ENCODE measurements at regions not wholly inside any gene's neighbourhood (a gene's known extent, or its start where the extent isn't known, plus 50 kb on each side); places are given as distances from the start of the nearest gene placed in this dataset.
A peak's percentile ranks its signal among the peaks of the same experiment; 100 is the strongest.

GRCh38 chr2:30041884-30042283 lies 104.9 kb upstream of the YPEL5 start:
- DNase-seq (ENCODE audit: extremely low read depth in 1 of 11, low read depth in 9 of 11, low spot score in 4 of 11): no peak

GRCh38 chr2:30046396-30046795 lies 100.4 kb upstream of the YPEL5 start:
- no peak for DNase-seq (ENCODE audit: extremely low read depth in 1 of 11, low read depth in 9 of 11, low spot score in 4 of 11)

GRCh38 chr2:30046979-30047378 lies 99.8 kb upstream of the YPEL5 start:
- no peak for DNase-seq (ENCODE audit: extremely low read depth in 1 of 11, low read depth in 9 of 11, low spot score in 4 of 11)

DNA sequence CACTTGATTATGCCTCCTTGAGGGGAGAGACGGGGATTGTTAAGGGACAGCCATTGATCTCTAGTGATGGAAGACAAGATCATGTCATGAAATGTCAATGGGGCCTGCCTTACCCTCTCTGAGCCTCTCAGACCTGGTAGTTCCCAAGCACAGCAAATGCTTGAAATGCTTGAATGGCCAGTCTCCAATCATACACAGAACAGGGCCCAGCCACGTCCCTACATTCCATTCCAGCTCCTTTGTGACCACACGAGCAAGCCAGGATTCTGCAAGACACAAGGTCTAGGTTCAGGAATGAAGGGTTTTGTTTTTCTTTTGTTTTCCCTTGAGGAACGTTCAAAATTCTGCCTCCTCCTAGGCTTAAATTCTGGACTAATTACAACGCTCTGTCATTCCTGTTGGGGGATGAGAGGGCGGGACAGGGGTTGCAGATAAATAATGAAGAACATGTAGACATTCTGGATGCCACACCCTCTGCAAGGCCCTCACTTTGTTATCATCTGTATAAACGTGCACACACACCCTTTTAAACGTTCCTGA lies 98.1 kb upstream of the YPEL5 start:
- DNase-seq (ENCODE audit: extremely low read depth in 1 of 11, low read depth in 9 of 11, low spot score in 4 of 11): no peak

GRCh38 chr2:30055548-30055947 lies 91.3 kb upstream of the YPEL5 start:
- no peak for DNase-seq (ENCODE audit: extremely low read depth in 1 of 11, low read depth in 9 of 11, low spot score in 4 of 11)

DNA sequence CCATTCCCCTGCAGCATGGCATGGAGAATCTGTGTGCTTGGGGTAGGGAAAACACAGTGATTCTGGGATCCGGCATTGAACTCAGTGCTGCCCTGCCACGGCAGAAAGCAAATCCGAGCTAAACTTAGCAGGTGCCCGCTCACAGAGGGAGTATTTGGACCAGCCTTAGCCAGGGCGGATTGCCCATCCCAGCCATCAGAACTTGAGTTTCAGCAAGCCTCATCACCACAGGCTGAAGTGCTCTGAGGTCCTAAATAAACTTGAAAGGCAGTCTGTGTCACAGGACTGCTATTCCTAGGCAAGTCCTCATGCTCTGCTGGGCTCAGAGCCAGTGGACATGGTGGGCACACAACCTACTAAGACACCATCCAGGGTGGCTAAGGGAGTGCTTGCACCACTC lies 86.2 kb upstream of the YPEL5 start:
- no peak for DNase-seq (ENCODE audit: extremely low read depth in 1 of 11, low read depth in 9 of 11, low spot score in 4 of 11)

DNA sequence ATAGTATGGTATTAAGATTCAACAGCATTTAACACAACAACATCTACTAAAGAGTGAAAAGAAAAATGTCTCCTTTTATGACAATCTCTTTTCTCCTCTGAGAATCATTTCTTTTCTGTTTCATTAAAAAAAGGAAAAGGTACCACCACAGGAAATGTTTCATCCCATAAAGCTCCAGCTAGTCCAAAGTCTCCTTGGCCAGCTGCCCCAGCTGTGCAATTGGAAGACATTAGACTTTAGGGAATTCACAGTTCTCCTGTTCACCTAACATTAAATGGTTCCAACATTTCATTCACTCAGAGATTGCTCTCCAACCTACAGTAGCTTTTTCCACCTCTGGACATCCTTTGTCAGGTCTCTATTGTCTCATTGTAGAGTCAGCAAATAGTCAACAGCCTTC lies 78.7 kb upstream of the YPEL5 start:
- no peak for DNase-seq (ENCODE audit: extremely low read depth in 1 of 11, low read depth in 9 of 11, low spot score in 4 of 11)

- DNase-seq (ENCODE audit: extremely low read depth in 1 of 11, low read depth in 9 of 11, low spot score in 4 of 11): peak; percentile 50 to 75 (median 61)
Observed at GRCh38 chr2:30072250-30072842, 74.5 kb upstream of the YPEL5 start.

- DNase-seq (ENCODE audit: extremely low read depth in 1 of 11, low read depth in 9 of 11, low spot score in 4 of 11): no peak
Observed at GRCh38 chr2:30073523-30073922, 73.3 kb upstream of the YPEL5 start.

GRCh38 chr2:30074023-30074422 lies 72.8 kb upstream of the YPEL5 start:
- no peak for DNase-seq (ENCODE audit: extremely low read depth in 1 of 11, low read depth in 9 of 11, low spot score in 4 of 11)

- DNase-seq (ENCODE audit: extremely low read depth in 1 of 11, low read depth in 9 of 11, low spot score in 4 of 11): no peak
Observed at GRCh38 chr2:30078521-30078920, 68.3 kb upstream of the YPEL5 start.

GRCh38 chr2:30084915-30085314 lies 61.9 kb upstream of the YPEL5 start:
- no peak for DNase-seq (ENCODE audit: extremely low read depth in 1 of 11, low read depth in 9 of 11, low spot score in 4 of 11)

DNA sequence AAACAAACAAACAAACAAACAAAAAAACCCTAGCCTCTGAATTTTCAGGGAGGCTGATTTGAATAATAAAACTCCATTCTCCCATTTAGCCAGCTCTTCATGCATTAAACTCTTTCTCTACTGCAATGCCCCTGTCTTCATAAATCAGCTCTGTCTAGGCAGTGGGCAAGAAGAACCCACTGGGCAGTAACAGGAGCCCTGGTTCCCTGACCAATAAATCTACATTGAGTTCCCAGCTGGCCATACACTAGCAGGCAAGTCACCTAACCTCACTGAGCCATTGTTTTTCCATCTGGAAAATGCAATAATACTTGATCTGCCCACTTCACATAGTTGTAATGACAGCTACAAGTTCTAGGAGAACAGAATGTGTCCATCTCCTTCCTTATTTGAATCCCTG lies 57.6 kb upstream of the YPEL5 start:
- peak in 4 of 11 donors; percentile 25 to 50 (median 40) for DNase-seq (ENCODE audit: extremely low read depth in 1 of 11, low read depth in 9 of 11, low spot score in 4 of 11)

GRCh38 chr2:30095402-30095801 lies 51.4 kb upstream of the YPEL5 start:
- no peak for DNase-seq (ENCODE audit: extremely low read depth in 1 of 11, low read depth in 9 of 11, low spot score in 4 of 11)

DNA sequence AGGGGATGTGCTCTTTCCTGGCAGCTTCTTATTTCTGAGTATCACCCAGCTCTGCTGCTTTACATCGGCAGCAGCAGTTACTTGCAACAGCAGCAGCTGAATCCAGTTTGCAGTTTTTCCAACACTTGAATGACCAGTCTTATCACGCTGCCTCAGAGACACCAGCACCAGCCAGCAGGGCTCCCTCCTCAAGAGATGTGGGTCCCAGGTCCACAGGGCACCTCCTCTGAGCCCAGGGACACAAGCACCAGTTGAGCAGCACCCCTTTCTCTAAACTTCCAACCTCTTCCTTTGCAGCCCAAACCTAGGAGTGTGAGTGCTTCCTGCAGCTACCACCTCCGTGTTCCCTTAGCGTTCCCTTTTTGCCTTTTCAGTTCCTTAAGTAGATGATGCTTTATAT lies 50.4 kb upstream of the YPEL5 start:
- DNase-seq (ENCODE audit: extremely low read depth in 1 of 11, low read depth in 9 of 11, low spot score in 4 of 11): no peak

Measured in renal cortex interstitium (tissue), 11 donors.